Fibroblast of the aortic adventitia (primary cell): ENCODE measurements at regions not wholly inside any gene's neighbourhood (a gene's known extent, or its start where the extent isn't known, plus 50 kb on each side); places are given as distances from the start of the nearest gene placed in this dataset.

ENCODE experiments used
- DNase-seq: peaks from one replicate; pipeline ENCODE4 v3.0.0-alpha.2; 2010; ENCODE audit warnings: low read depth
- H3K4me3 ChIP-seq: 2 replicates; pipeline ENCODE4 v1.5.1; 2011; ENCODE audit warnings: low read depth, mild to moderate bottlenecking, control low read depth, low read length, moderate library complexity
- TF ChIP-seq, protein P1 (sequence below): IDR thresholded peaks from 2 replicates; pipeline ENCODE4 v1.5.1; 2011; ENCODE audit warnings: mild to moderate bottlenecking, low read length, control low read depth, inconsistent platforms; ENCODE audit not compliant: insufficient read depth

DNA sequence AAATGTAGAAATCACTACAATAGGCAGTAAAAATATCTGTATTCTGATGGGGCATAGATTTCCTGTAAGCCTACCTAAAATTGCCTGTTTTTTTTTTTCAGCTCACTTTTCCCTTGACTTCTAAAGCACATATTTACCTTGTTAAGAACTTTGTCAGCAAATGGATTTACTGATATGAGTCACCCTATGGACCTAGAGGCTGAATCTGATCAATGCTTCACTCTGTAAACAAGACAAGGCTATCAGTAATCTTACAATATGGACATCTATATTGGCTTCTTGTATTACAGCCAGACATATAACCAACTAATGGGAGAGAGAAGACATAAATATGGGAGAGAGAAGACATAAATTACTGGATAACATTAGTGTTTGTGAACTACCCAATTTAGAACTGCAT, 792.7 kb upstream of the CHD1 start:
- TF ChIP-seq, protein P1, sequence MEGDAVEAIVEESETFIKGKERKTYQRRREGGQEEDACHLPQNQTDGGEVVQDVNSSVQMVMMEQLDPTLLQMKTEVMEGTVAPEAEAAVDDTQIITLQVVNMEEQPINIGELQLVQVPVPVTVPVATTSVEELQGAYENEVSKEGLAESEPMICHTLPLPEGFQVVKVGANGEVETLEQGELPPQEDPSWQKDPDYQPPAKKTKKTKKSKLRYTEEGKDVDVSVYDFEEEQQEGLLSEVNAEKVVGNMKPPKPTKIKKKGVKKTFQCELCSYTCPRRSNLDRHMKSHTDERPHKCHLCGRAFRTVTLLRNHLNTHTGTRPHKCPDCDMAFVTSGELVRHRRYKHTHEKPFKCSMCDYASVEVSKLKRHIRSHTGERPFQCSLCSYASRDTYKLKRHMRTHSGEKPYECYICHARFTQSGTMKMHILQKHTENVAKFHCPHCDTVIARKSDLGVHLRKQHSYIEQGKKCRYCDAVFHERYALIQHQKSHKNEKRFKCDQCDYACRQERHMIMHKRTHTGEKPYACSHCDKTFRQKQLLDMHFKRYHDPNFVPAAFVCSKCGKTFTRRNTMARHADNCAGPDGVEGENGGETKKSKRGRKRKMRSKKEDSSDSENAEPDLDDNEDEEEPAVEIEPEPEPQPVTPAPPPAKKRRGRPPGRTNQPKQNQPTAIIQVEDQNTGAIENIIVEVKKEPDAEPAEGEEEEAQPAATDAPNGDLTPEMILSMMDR, result no peak

DNA sequence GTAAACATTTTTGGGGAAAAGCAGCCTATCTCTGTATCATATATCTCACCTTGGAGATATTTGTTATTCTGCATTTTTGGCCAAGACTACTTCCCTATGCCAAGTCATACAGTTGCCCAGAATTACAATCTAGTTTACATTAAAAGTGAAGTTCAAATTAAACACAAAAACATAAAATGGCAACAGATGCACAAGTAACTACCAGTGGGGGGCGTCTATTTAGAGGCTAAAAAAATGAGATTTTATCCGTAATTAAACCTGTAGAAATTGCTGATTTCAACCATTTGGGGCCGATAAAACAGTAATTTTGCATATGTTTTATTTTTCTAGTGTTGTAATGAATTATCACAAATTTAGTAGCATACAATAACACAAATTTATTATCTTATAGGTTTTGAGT, 787.1 kb upstream of the CHD1 start:
- DNase-seq, result no peak
- TF ChIP-seq, protein P1, result no peak
- H3K4me3 ChIP-seq, result no peak overlapping the region

More for the DNA sequence above, 792.7 kb upstream of the CHD1 start:
- no peak overlapping the region for H3K4me3 ChIP-seq
- DNase-seq, result no peak

DNA sequence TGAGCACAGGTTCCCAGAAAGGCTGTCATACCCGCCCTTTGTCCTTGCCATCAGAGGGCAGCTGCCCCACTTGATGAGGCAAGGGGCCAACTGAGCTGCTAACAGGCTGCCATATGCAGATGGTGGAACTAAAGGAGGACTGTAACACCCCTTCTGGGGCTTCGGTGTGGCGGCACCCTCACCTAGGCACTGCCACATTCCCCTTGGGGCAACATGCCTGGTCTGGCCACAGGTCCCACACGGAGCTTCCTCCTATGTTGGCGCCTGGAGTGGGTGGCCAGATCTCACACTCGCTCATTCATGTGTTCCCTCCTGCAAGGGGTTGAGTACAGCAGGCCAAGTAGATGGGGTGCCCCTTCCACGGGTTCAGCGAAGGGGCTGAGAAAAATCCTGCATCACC, 777.4 kb upstream of the CHD1 start:
- H3K4me3 ChIP-seq, result no peak overlapping the region
- TF ChIP-seq, protein P1, result no peak
- no peak for DNase-seq

DNA sequence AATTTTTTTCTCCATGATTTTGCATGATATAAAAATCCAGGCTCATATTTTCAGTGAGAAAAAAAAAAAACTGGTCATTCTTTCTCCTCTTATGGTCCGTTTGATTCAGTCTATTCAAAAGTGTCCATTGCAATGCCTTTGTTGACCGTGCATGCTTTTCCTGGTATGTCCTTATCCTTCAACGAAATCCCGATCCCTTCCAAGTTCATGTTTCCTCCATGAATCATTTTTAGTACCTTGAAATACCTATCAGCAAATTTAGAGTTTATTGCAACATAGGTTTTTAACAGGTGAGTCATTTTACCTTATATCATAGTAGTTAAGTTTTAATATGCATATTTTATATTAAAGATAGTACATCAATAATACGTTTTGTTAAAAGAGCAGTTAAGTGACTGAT, 773.8 kb upstream of the CHD1 start:
- H3K4me3 ChIP-seq, result no peak overlapping the region
- DNase-seq, result no peak
- TF ChIP-seq, protein P1, result no peak

DNA sequence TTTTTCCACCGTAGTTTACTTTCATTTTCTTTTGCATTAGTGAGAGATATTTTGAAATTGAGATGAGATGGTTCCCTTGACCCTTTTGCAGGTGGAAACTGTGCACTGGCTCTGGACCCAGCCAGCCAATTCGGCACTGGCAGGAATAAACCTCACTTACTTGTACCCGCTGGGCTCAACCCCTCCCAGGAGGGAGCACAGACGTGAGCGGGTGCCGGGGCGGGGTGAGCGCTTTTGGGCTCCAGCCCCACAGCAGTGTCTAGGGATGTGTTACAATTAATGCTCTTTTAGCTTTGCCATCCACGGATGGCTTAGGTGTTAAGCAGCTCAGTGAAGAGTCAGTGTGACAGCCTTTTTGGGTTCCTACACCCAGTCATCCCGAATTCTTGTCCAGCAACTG, 766.1 kb upstream of the CHD1 start:
- TF ChIP-seq, protein P1, result no peak
- DNase-seq, result no peak
- H3K4me3 ChIP-seq, result no peak overlapping the region

DNA sequence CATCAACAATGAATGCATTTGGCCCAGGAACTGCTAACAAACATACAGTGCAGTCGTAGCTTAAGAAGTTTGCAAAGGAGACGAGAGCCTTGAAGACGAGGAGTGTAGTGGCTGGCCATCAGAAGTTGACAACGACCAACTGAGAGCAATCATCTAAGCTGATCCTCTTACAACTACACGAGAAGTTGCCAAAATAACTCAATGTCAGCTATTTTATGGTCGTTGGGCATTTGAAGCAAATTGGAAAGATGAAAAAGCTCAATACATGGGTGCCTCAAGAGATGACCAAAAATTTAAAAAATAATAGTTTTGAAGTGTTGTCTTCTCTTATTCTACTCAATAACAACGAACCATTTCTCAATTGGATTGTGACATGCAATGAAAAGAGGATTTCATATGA, 757.7 kb upstream of the CHD1 start:
- H3K4me3 ChIP-seq, result no peak overlapping the region
- no peak for DNase-seq
- TF ChIP-seq, protein P1, result no peak

DNA sequence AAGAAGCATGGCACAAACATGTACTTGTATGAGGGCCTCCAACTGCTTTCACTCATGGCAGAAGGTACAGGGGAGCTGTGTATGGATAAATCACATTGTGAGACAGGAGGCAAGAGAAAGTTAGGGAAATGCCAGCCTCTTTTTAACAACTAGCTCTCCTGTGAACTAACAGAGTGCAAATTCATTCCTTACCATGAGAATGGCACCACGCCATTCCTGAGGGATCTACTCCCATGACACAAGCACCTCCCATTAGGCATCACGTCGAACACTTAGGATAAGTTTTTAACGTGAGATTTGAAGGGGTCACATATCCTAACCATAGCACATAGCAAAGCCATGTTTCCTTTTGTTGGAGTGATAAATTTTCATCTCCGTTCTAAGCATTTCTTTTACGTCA, 747.2 kb upstream of the CHD1 start:
- TF ChIP-seq, protein P1, result no peak
- DNase-seq, result no peak

More for the DNA sequence above, 747.2 kb upstream of the CHD1 start:
- H3K4me3 ChIP-seq, result no peak overlapping the region
